Esophagus muscularis mucosa (tissue), 4 donors: ENCODE measurements at regions not wholly inside any gene's neighbourhood (a gene's known extent, or its start where the extent isn't known, plus 50 kb on each side); places are given as distances from the start of the nearest gene placed in this dataset.

ENCODE experiments used
- CTCF ChIP-seq, 3 experiments: fragments of 200-600 bp in 2 of 3; fragments of 450-650 bp in 1 of 3; sonication (generic) in 2 of 3; IDR thresholded peaks; one replicate each; pipeline ENCODE4 v1.5.1; 2017 to 2019; ENCODE audit warnings: antibody characterized with exemption in 3 of 3, mild to moderate bottlenecking in 2 of 3, moderate library complexity in 1 of 3
- EP300 ChIP-seq: sonication (generic); formaldehyde crosslinking; IDR thresholded peaks from one replicate; pipeline ENCODE4 v1.6.1; 2017; ENCODE audit warnings: antibody characterized with exemption
- POLR2A ChIP-seq: fragments of 450-650 bp; IDR thresholded peaks from one replicate; pipeline ENCODE4 v1.6.1; 2017; ENCODE audit warnings: antibody characterized with exemption, moderate library complexity, mild to moderate bottlenecking, low read depth
- POLR2AphosphoS5 ChIP-seq, 2 donors: sonication (generic); formaldehyde crosslinking; IDR thresholded peaks; one replicate each; pipeline ENCODE4 v1.6.1; 2017; ENCODE audit warnings: antibody characterized with exemption in 2 of 2

- no peak for TF ChIP-seq CTCF (IDR thresholded peaks at IDR 0.05)
- no peak for TF ChIP-seq POLR2A
- TF ChIP-seq POLR2AphosphoS5 (IDR thresholded peaks at IDR 0.05) = no peak
- TF ChIP-seq EP300 = no peak
These were observed 161.5 kb downstream of the SEC61B start for GRCh38 chr9:99383536-99383935.
